OCI-LY3 (cell line): ENCODE measurements at regions not wholly inside any gene's neighbourhood (a gene's known extent, or its start where the extent isn't known, plus 50 kb on each side); places are given as distances from the start of the nearest gene placed in this dataset.

Experiments
- CTCF ChIP-seq: fragments of 200-600, 300-600 bp; sonication (generic); IDR thresholded peaks from 2 replicates; pipeline ENCODE4 v1.5.1; 2014; ENCODE audit warnings: antibody characterized with exemption, low read length, low read depth
- EZH2phosphoT487 ChIP-seq: fragments of 200-600 bp; shearing (Covaris generic); IDR thresholded peaks from 2 replicates; pipeline ENCODE4 v1.6.1; 2018; ENCODE audit warnings: antibody characterized with exemption, mixed run types, low read depth

DNA sequence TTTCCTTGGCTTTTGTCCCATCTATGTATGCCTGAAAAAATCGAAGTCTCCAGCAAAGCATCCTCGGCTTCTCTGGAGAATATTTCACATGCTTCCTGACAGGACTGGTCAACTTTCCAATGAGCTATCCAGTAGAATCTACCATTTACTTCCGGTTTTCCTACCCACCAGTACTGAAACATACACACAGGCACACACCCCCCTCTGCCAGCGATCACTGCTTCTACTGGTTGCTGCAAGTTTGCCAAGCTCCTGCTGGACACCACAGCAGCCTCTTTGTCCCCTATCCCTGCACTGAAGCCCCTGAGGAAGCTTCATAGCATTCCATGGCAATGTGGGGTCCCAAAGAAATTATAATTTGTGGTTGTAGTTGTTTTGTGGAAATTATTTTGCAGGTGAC is 536.8 kb downstream of the MATN1 start:
- TF ChIP-seq CTCF (no peak), EZH2phosphoT487 (no peak)
